Thyroid gland (tissue), 4 donors: ENCODE measurements at regions not wholly inside any gene's neighbourhood (a gene's known extent, or its start where the extent isn't known, plus 50 kb on each side); places are given as distances from the start of the nearest gene placed in this dataset.

Experiments
- DNase-seq, 2 donors: peaks; one replicate each; pipeline ENCODE4 v3.0.0-alpha.2; 2019
- H3K27ac ChIP-seq, 3 donors: fragments of 200-600 bp; sonication (generic); 1 replicate in 2 of 3; 2 replicates in 1 of 3; pipeline ENCODE4 v1.5.1; 2016 to 2019; ENCODE audit warnings: mild to moderate bottlenecking in 1 of 3, moderate library complexity in 1 of 3
- H3K27me3 ChIP-seq: fragments of 200-600 bp; sonication (generic); one replicate; pipeline ENCODE4 v1.5.1; 2019
- H3K36me3 ChIP-seq, 2 donors: fragments of 200-600 bp; sonication (generic); one replicate each; pipeline ENCODE4 v1.5.1; 2016 to 2019
- H3K4me1 ChIP-seq, 2 donors: fragments of 200-600 bp; sonication (generic); one replicate each; pipeline ENCODE4 v1.5.1; 2017 to 2019
- H3K4me3 ChIP-seq, 3 donors: fragments of 200-600 bp; sonication (generic); replicated peaks in 1 of 3; 1 replicate in 2 of 3; 2 replicates in 1 of 3; pipeline ENCODE4 v1.5.1; 2016; ENCODE audit warnings: mild to moderate bottlenecking in 1 of 3
- H3K9me3 ChIP-seq: fragments of 200-600 bp; sonication (generic); one replicate; pipeline ENCODE4 v1.5.1; 2017
- POLR2A ChIP-seq, 2 donors: fragments of 450-650 bp; IDR thresholded peaks; one replicate each; pipeline ENCODE4 v1.6.1; 2017; ENCODE audit warnings: antibody characterized with exemption in 2 of 2, mild to moderate bottlenecking in 2 of 2, moderate library complexity in 1 of 2
- WGBS, 2 donors: methylation state at CpG; one replicate each; pipeline ENCODE4 v1.1.5; 2017; 5-methylcytosine and 5-hydroxymethylcytosine counted together
- intact Hi-C: fragments of 100-400 bp; cut with DNase I; formaldehyde crosslinking; loops from one replicate; pipeline ENCODE4 v1.15.1; 2023
- TF ChIP-seq, protein P1 (sequence below), 6 experiments: fragments of 200-600 bp in 3 of 6; fragments of 450-650 bp in 3 of 6; sonication (generic) in 3 of 6; IDR thresholded peaks; one replicate each; pipeline ENCODE4 v1.5.1; 2016 to 2019; ENCODE audit warnings: antibody characterized with exemption in 6 of 6, mild to moderate bottlenecking in 2 of 6, inconsistent platforms in 1 of 6, moderate library complexity in 1 of 6

DNA sequence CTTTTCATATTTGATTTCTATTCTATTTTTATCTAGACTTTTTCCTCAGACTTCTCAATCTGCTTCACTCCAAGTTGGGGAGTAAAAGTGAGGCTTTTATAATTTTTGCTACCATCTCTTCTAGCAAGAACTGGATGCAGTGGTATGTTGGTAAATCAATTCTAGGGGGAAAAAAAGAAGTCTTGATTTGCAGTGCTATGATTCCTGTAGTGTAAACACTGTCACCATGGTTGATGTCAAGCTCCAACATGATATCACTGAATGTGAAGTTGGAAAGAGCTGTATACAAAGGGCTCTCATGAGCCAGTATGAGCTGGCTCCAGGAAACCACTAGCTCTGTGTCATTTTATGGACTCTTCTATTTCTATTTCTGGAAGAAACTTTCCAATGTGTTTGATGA lies 439.2 kb downstream of the NTRK2 start:
- TF ChIP-seq POLR2A (IDR thresholded peaks at IDR 0.05): no peak
- TF ChIP-seq, protein P1, sequence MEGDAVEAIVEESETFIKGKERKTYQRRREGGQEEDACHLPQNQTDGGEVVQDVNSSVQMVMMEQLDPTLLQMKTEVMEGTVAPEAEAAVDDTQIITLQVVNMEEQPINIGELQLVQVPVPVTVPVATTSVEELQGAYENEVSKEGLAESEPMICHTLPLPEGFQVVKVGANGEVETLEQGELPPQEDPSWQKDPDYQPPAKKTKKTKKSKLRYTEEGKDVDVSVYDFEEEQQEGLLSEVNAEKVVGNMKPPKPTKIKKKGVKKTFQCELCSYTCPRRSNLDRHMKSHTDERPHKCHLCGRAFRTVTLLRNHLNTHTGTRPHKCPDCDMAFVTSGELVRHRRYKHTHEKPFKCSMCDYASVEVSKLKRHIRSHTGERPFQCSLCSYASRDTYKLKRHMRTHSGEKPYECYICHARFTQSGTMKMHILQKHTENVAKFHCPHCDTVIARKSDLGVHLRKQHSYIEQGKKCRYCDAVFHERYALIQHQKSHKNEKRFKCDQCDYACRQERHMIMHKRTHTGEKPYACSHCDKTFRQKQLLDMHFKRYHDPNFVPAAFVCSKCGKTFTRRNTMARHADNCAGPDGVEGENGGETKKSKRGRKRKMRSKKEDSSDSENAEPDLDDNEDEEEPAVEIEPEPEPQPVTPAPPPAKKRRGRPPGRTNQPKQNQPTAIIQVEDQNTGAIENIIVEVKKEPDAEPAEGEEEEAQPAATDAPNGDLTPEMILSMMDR (IDR thresholded peaks at IDR 0.05): no peak
- no peak for DNase-seq
- no peak overlapping the region for H3K4me3 ChIP-seq
- H3K9me3 ChIP-seq: no peaks in the 10 kb centered on the region
- H3K4me1 ChIP-seq: no peaks in the 10 kb centered on the region
- H3K36me3 ChIP-seq: no peaks in the 10 kb centered on the region
- H3K27me3 ChIP-seq: no peaks in the 10 kb centered on the region
- intact Hi-C loops: no loop called here
- no peak overlapping the region for H3K27ac ChIP-seq

DNA sequence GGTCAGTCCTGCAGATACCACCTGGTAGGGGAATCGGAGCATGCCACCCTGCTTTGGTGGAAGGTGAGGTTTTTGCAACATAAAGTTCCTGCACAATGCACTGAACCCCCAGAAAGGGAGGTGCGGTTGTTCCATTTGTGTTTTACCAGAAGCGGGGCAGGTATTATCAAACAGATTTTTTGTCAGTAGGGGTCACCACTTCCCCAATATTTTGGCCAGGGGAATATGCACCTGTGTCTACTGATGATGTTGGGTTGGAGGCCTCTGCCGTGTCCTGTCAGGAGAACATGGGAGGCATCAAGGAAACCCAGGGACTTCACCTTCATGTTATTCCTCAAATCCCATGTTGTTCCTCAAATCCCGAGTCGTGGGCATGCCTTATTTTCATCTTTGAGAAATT lies 438.7 kb downstream of the NTRK2 start:
- Histone ChIP-seq H3K4me3 (no peak overlapping the region), H3K27me3 (no peaks in the 10 kb centered on the region), H3K27ac (no peak overlapping the region), H3K9me3 (no peaks in the 10 kb centered on the region), H3K4me1 (no peaks in the 10 kb centered on the region), H3K36me3 (no peaks in the 10 kb centered on the region)
- WGBS, 2 donors: 87 to 95% methylated on average over 6 of the region's 6 CpGs
- DNase-seq: no peak
- TF ChIP-seq, protein P1 (IDR thresholded peaks at IDR 0.05): no peak
- TF ChIP-seq POLR2A (IDR thresholded peaks at IDR 0.05): no peak
- intact Hi-C loops: no loop called here

DNA sequence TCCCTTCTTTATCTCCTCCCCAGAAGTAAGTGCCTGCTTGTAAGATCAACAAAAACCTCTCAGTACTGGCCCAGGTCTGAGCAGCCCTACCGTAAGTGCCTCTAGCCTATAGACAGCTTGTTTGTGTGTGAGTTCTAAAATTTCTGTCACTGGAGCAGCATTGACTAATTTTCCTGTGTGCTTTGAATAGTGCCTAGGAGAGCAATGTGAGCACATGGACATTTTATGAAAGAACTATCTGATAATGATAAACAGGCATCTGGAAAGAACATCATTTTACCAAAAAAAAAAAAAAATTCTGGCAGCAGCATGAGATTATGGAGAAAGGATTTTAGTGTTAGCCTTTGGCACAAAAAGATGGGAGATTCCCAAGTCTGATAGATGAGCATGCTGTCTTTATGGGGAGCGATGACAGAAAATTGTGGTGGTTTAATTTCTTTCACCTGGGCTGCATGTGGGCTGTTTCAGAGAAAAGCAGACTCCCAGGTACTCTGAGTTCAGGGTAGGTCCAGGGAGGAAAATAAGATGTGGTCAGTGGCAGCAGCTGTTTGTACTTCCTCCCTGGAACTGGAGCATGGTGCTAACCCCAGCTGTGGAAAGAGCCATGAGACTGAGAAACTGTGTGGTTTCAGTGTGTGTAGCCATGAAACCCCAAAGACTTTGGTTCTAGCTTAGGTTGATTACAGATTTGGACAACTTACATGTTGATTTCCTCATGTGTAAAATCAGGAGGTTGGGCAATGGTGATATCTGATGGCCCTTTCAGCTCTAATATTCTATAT lies 419.9 kb downstream of the NTRK2 start:
- H3K27ac ChIP-seq: no peak overlapping the region
- DNase-seq: no peak
- H3K36me3 ChIP-seq: no peaks in the 10 kb centered on the region
- TF ChIP-seq, protein P1 (IDR thresholded peaks at IDR 0.05): no peak
- TF ChIP-seq POLR2A (IDR thresholded peaks at IDR 0.05): no peak
- intact Hi-C loops: no loop called here
- H3K4me1 ChIP-seq: no peaks in the 10 kb centered on the region
- 52 to 63% methylated on average over 2 of the region's 2 CpGs for WGBS, 2 donors
- H3K9me3 ChIP-seq: no peaks in the 10 kb centered on the region
- H3K4me3 ChIP-seq: no peak overlapping the region
- no peaks in the 10 kb centered on the region for H3K27me3 ChIP-seq

DNA sequence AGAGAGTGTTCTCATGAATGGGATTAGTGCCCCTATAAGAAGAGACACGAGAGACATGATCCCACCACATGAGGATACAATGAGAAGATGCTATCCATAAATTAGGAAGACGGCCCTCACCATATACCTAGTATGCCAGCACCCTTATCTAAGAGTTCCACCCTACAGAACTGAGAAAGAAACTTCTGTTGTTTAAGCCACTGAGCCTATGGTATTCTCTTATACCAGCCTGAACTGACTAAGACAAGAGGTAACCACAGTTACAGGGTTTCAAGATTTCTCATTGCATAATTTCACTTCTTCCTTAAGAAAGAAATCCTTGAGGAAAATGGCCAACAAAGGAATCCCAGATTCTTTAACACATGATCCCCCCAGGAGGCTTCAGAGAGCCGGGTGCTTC lies 412.4 kb downstream of the NTRK2 start:
- no peaks in the 10 kb centered on the region for H3K4me1 ChIP-seq
- H3K27me3 ChIP-seq: no peaks in the 10 kb centered on the region
- WGBS, 2 donors: 82 to 96% methylated on average over 3 of the region's 3 CpGs
- no peaks in the 10 kb centered on the region for H3K36me3 ChIP-seq
- intact Hi-C loops: no loop called here
- no peak for TF ChIP-seq POLR2A (IDR thresholded peaks at IDR 0.05)
- TF ChIP-seq, protein P1 (IDR thresholded peaks at IDR 0.05): no peak
- H3K4me3 ChIP-seq: no peak overlapping the region
- no peak overlapping the region for H3K27ac ChIP-seq
- no peaks in the 10 kb centered on the region for H3K9me3 ChIP-seq
- DNase-seq: no peak

DNA sequence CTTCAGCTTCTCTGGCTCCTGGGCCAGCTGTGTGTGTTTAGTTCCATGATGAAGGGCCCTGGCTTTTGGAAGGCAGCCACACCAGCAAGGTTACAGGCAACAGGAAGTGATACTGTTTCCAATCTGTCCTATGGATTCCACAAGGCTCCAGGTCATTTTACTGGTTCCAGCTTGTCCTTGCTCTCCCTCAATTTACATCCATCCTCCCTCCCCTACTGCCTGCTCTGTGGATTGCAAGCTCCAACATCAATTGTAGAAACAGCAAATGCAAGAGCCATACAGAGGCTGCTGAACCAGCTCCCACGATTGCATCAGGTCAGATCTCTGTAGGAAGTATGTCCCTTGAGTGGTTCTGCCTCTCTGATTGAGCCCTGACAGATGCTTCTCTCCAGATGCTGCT lies 409.8 kb downstream of the NTRK2 start:
- Histone ChIP-seq H3K9me3 (no peaks in the 10 kb centered on the region), H3K27ac (no peak overlapping the region), H3K4me3 (no peak overlapping the region), H3K27me3 (no peaks in the 10 kb centered on the region), H3K36me3 (no peaks in the 10 kb centered on the region), H3K4me1 (no peaks in the 10 kb centered on the region)
- WGBS, 2 donors: 40 to 41% methylated on average over 1 of the region's 1 CpG
- intact Hi-C loops: no loop called here
- no peak for DNase-seq
- TF ChIP-seq, protein P1 (IDR thresholded peaks at IDR 0.05): no peak
- TF ChIP-seq POLR2A (IDR thresholded peaks at IDR 0.05): no peak
